HepG2 (cell line): ENCODE measurements at regions not wholly inside any gene's neighbourhood (a gene's known extent, or its start where the extent isn't known, plus 50 kb on each side); places are given as distances from the start of the nearest gene placed in this dataset.

Experiments used
- ATAC-seq: fragments of 200-7000 bp; cut with Tn5 transposase; 3 replicates; pipeline ENCODE4 v1.9.1; 2020; ENCODE audit warnings: mild to moderate bottlenecking, moderate library complexity
- BruUV-seq: library from RNA; stranded (reverse); fragments of 400-500 nt; replicated peaks from 2 replicates; lab custom pipeline; 2021; lab: Mats Ljungman, UMichigan
- CTCF ChIA-PET: fragments of 300-600 bp; formaldehyde crosslinking; extraction: SDS; loops from one replicate; lab custom pipeline; 2021; ENCODE audit warnings: low total read pairs, inconsistent platforms, low intra/inter-chr PET ratio; lab: Yijun Ruan, JAX
- POLR2A ChIA-PET: fragments of 350-600 bp; sonication (Branson Sonifier 250); formaldehyde crosslinking; loops from one replicate; lab custom pipeline; 2020; ENCODE audit warnings: antibody characterized with exemption, inconsistent platforms; lab: Yijun Ruan, JAX
- DNase-seq: peaks from one replicate; pipeline ENCODE4 v3.0.0-alpha.2; 2015; ENCODE audit warnings: low spot score
- FAIRE-seq: peaks from 3 replicates; lab custom pipeline; 2011; peaks lifted over from hg19 to GRCh38; lab: Jason Lieb, UNC
- H2AFZ ChIP-seq: one replicate; pipeline ENCODE4 v1.6.1; 2011; ENCODE audit warnings: low read length, inconsistent platforms
- H3K27ac ChIP-seq: fragments of 300-600 bp; 3 replicates; pipeline ENCODE4 v1.8.0; 2011; ENCODE audit warnings: mixed run types, mild to moderate bottlenecking, mixed read lengths, low read length, inconsistent platforms; ENCODE audit not compliant: insufficient read depth; ENCODE audit errors: extremely low read length
- H3K27me3 ChIP-seq, 2 experiments: fragments of 200-600 bp in 1 of 2; 2 replicates in 1 of 2; 3 replicates in 1 of 2; pipeline versions ENCODE4 v1.6.0 to v1.8.0; 2011; ENCODE audit warnings: low read length in 2 of 2, mild to moderate bottlenecking in 2 of 2, moderate library complexity in 2 of 2, inconsistent platforms in 1 of 2; ENCODE audit not compliant: insufficient read depth in 2 of 2, control insufficient read depth in 1 of 2
- H3K36me3 ChIP-seq, 2 experiments: fragments of 200-600 bp in 1 of 2; replicated peaks in 1 of 2; 2 replicates in 1 of 2; 3 replicates in 1 of 2; pipeline versions ENCODE4 v1.5.1 to v1.8.0; 2011; ENCODE audit warnings: low read length in 2 of 2, inconsistent platforms in 1 of 2; ENCODE audit not compliant: insufficient read depth in 2 of 2, control insufficient read depth in 1 of 2
- H3K4me1 ChIP-seq: 2 replicates; pipeline ENCODE4 v1.5.1; 2012; ENCODE audit warnings: low read length, inconsistent platforms; ENCODE audit not compliant: insufficient read depth
- H3K4me2 ChIP-seq: 2 replicates; pipeline ENCODE4 v1.6.0; 2011; ENCODE audit warnings: low read depth, low read length, inconsistent platforms
- H3K4me3 ChIP-seq, 3 experiments: fragments of 200-600 bp in 1 of 3; sonication (generic), shearing (Covaris generic) in 1 of 3; replicated peaks in 1 of 3; 2 replicates each; pipeline ENCODE4 v1.5.1; 2011 to 2016; ENCODE audit warnings: low read length in 3 of 3, inconsistent platforms in 2 of 3, low read depth in 2 of 3, mild to moderate bottlenecking in 2 of 3, control low read depth in 1 of 3, mixed read lengths in 1 of 3; ENCODE audit not compliant: insufficient read depth in 1 of 3
- H3K79me2 ChIP-seq: one replicate; pipeline ENCODE4 v1.6.1; 2011; ENCODE audit warnings: low read length, inconsistent platforms; ENCODE audit not compliant: insufficient read depth
- H3K9ac ChIP-seq: 2 replicates; pipeline ENCODE4 v1.6.0; 2011; ENCODE audit warnings: mild to moderate bottlenecking, low read depth, low read length, inconsistent platforms; ENCODE audit not compliant: insufficient read depth
- H3K9me3 ChIP-seq: 2 replicates; pipeline ENCODE4 v1.5.1; 2012; ENCODE audit warnings: mild to moderate bottlenecking, low read length
- H4K20me1 ChIP-seq: 2 replicates; pipeline ENCODE4 v1.6.0; 2011; ENCODE audit warnings: inconsistent platforms, mild to moderate bottlenecking, low read length, moderate library complexity; ENCODE audit not compliant: insufficient read depth
- HMGXB4 ChIP-seq, 2 experiments: sonication (generic) in 1 of 2; formaldehyde crosslinking in 1 of 2; IDR thresholded peaks; 2 replicates each; pipeline versions ENCODE4 v1.4.0 to v1.6.1; 2018 to 2020; ENCODE audit warnings: missing genetic modification reagents in 2 of 2, borderline replicate concordance in 1 of 2, low read depth in 1 of 2, mild to moderate bottlenecking in 1 of 2, missing biosample characterization in 1 of 2
- HNF4A ChIP-seq: sonication (generic); formaldehyde crosslinking; IDR thresholded peaks from 2 replicates; pipeline ENCODE4 v1.4.0; 2020; ENCODE audit warnings: missing genetic modification reagents
- KDM4B ChIP-seq: sonication (generic); formaldehyde crosslinking; IDR thresholded peaks from 2 replicates; pipeline ENCODE4 v1.4.0; 2020; ENCODE audit warnings: missing genetic modification reagents
- MEIS1 ChIP-seq: sonication (generic); formaldehyde crosslinking; IDR thresholded peaks from 2 replicates; pipeline ENCODE4 v1.9.0; 2021; ENCODE audit warnings: mild to moderate bottlenecking, missing genetic modification reagents, moderate library complexity, borderline replicate concordance
- NFKBIZ ChIP-seq: IDR thresholded peaks from 2 replicates; pipeline ENCODE4 v1.6.1; 2018; ENCODE audit warnings: missing genetic modification reagents, missing compliant biosample characterization
- PAX8 ChIP-seq: sonication (generic); formaldehyde crosslinking; IDR thresholded peaks from 2 replicates; pipeline ENCODE4 v1.8.0; 2022; ENCODE audit warnings: mild to moderate bottlenecking, missing genetic modification reagents, borderline replicate concordance
- RCOR2 ChIP-seq: IDR thresholded peaks from 2 replicates; pipeline ENCODE4 v1.6.1; 2016; ENCODE audit warnings: missing biosample characterization, missing genetic modification reagents
- SMAD3 ChIP-seq: sonication (generic); formaldehyde crosslinking; IDR thresholded peaks from 2 replicates; pipeline ENCODE4 v1.4.0; 2020; ENCODE audit warnings: missing genetic modification reagents
- SP5 ChIP-seq: IDR thresholded peaks from 2 replicates; pipeline ENCODE4 v1.6.1; 2016; ENCODE audit warnings: low read depth, borderline replicate concordance
- U2AF1 ChIP-seq: fragments of 200-400 bp; formaldehyde crosslinking; optimal IDR thresholded peaks from 2 replicates; pipeline ENCODE3; 2017; ENCODE audit warnings: mild to moderate bottlenecking, low read depth, low read length
- ZMAT3 ChIP-seq: sonication (generic); formaldehyde crosslinking; conservative IDR thresholded peaks from 2 replicates; pipeline ENCODE4 v1.7.0; 2021; ENCODE audit warnings: missing genetic modification reagents
- ZNF232 ChIP-seq: sonication (generic); formaldehyde crosslinking; IDR thresholded peaks from 2 replicates; pipeline ENCODE4 v1.4.0; 2020; ENCODE audit warnings: missing genetic modification reagents, borderline replicate concordance
- ZNF253 ChIP-seq: sonication (generic); formaldehyde crosslinking; IDR thresholded peaks from 2 replicates; pipeline ENCODE4 v1.8.0; 2022; ENCODE audit warnings: mild to moderate bottlenecking, missing genetic modification reagents, borderline replicate concordance
- ZNF468 ChIP-seq: sonication (generic); formaldehyde crosslinking; IDR thresholded peaks from 2 replicates; pipeline ENCODE4 v1.8.0; 2022; ENCODE audit warnings: mild to moderate bottlenecking, moderate library complexity, missing genetic modification reagents
- ZNF563 ChIP-seq: sonication (generic); formaldehyde crosslinking; IDR thresholded peaks from 2 replicates; pipeline ENCODE4 v1.8.0; 2022; ENCODE audit warnings: mild to moderate bottlenecking, moderate library complexity, missing genetic modification reagents
- ZNF614 ChIP-seq: IDR thresholded peaks from 2 replicates; pipeline ENCODE4 v1.6.1; 2018; ENCODE audit warnings: missing biosample characterization, missing genetic modification reagents, inconsistent platforms, borderline replicate concordance
- ZNF629 ChIP-seq: sonication (generic); formaldehyde crosslinking; conservative IDR thresholded peaks from 2 replicates; pipeline ENCODE4 v1.5.0; 2020; ENCODE audit warnings: missing genetic modification reagents
- ZNF784 ChIP-seq: sonication (generic); formaldehyde crosslinking; IDR thresholded peaks from 2 replicates; pipeline ENCODE4 v1.5.1; 2020; ENCODE audit warnings: missing genetic modification reagents, mild to moderate bottlenecking, borderline replicate concordance
- ZNF879 ChIP-seq: sonication (generic); formaldehyde crosslinking; IDR thresholded peaks from 2 replicates; pipeline ENCODE4 v1.8.1; 2023; ENCODE audit warnings: missing genetic modification reagents
- WGBS: methylation state at CpG from one replicate; pipeline ENCODE4 v1.1.6; 2017; ENCODE audit warnings: low lambda C conversion rate; 5-methylcytosine and 5-hydroxymethylcytosine counted together
- in situ Hi-C: cut with HindIII; loops from 2 replicates; pipeline ENCODE4 v1.10.0; 2017; ENCODE audit warnings: low pct_unique_long_range_greater_than_20kb; ENCODE audit not compliant: extremely low pct_ligation_motif_present
- intact Hi-C: fragments of 100-400 bp; cut with micrococcal nuclease; formaldehyde crosslinking; loops from one replicate; pipeline ENCODE4 v1.10.0; 2022; ENCODE audit not compliant: unreplicated experiment

GRCh38 chr12:113639474-113639873 is 167.8 kb upstream of the LHX5 start:
- in situ Hi-C loops (no loop called here), intact Hi-C loops (no loop called here)
- no TSS peak for BruUV-seq
- Histone ChIP-seq H2AFZ (no peak overlapping the region), H3K4me3 (no peak overlapping the region), H3K36me3 (no peaks in the 10 kb centered on the region), H4K20me1 (no peaks in the 10 kb centered on the region), H3K4me2 (no peak overlapping the region), H3K9me3 (no peaks in the 10 kb centered on the region), H3K4me1 (no peaks in the 10 kb centered on the region), H3K27me3 (peaks cover 2 to 32% of the 10 kb centered on the region in 2 experiments; a peak in 3 of 5 replicates), H3K27ac (no peak overlapping the region), H3K79me2 (no peaks in the 10 kb centered on the region), H3K9ac (no peak overlapping the region)
- TF ChIP-seq ZNF614 (CRISPR knock-in tag) (no peak), ZNF629 (CRISPR knock-in tag) (peak; percentile 48; the same call in 1 of the 2 replicates)
- DNase-seq (no peak), ATAC-seq (no peak), FAIRE-seq (no peak)
- POLR2A ChIA-PET = no interaction called here
- 75% methylated on average over 10 of the region's 10 CpGs for WGBS
- CTCF ChIA-PET = no interaction called here

GRCh38 chr12:113638460-113638775 is 166.7 kb upstream of the LHX5 start:
- DNase-seq (no peak), FAIRE-seq (no peak), ATAC-seq (no peak)
- intact Hi-C loops = no loop called here
- H3K4me1 ChIP-seq = no peaks in the 10 kb centered on the region
- no peaks in the 10 kb centered on the region for H3K36me3 ChIP-seq
- H3K27ac ChIP-seq = no peak overlapping the region
- no peak overlapping the region for H3K4me2 ChIP-seq
- in situ Hi-C loops = no loop called here
- CTCF ChIA-PET = no interaction called here
- H3K9ac ChIP-seq = no peak overlapping the region
- no peaks in the 10 kb centered on the region for H3K9me3 ChIP-seq
- no peak overlapping the region for H3K4me3 ChIP-seq
- H2AFZ ChIP-seq = no peak overlapping the region
- no peaks in the 10 kb centered on the region for H3K79me2 ChIP-seq
- no peaks in the 10 kb centered on the region for H4K20me1 ChIP-seq
- no TSS peak for BruUV-seq
- WGBS = 52% methylated on average over 10 of the region's 11 CpGs
- POLR2A ChIA-PET = no interaction called here
- peaks cover 3 to 32% of the 10 kb centered on the region in 2 experiments; a peak in 3 of 5 replicates for H3K27me3 ChIP-seq
- TF ChIP-seq ZNF879 (CRISPR knock-in tag) (no peak), ZNF784 (CRISPR knock-in tag) (no peak), HNF4A (CRISPR knock-in tag) (no peak), RCOR2 (CRISPR knock-in tag) (no peak), SP5 (CRISPR knock-in tag) (no peak), KDM4B (CRISPR knock-in tag) (no peak), ZNF563 (CRISPR knock-in tag) (no peak), HMGXB4 (CRISPR knock-in tag; IDR thresholded peaks at IDR 0.05; ENCODE audit: borderline replicate concordance in 1 of 2, low read depth in 1 of 2) (no peak), U2AF1 (no peak), SMAD3 (CRISPR knock-in tag) (no peak), ZNF253 (CRISPR knock-in tag) (no peak), ZNF232 (no peak), ZNF468 (CRISPR knock-in tag) (no peak), MEIS1 (CRISPR knock-in tag) (no peak), ZMAT3 (CRISPR knock-in tag) (no peak), NFKBIZ (CRISPR knock-in tag) (no peak), PAX8 (no peak)
